22Rv1 (cell line): ENCODE measurements at regions not wholly inside any gene's neighbourhood (a gene's known extent, or its start where the extent isn't known, plus 50 kb on each side); places are given as distances from the start of the nearest gene placed in this dataset.

ENCODE experiments used
- CTCF ChIP-seq: fragments of 450-650 bp; IDR thresholded peaks from 2 replicates; pipeline ENCODE4 v1.5.1; 2017; ENCODE audit warnings: mild to moderate bottlenecking
- ZFX ChIP-seq: fragments of 450-650 bp; IDR thresholded peaks from 2 replicates; pipeline ENCODE4 v1.6.1; 2017; ENCODE audit warnings: antibody characterized with exemption, borderline replicate concordance

DNA sequence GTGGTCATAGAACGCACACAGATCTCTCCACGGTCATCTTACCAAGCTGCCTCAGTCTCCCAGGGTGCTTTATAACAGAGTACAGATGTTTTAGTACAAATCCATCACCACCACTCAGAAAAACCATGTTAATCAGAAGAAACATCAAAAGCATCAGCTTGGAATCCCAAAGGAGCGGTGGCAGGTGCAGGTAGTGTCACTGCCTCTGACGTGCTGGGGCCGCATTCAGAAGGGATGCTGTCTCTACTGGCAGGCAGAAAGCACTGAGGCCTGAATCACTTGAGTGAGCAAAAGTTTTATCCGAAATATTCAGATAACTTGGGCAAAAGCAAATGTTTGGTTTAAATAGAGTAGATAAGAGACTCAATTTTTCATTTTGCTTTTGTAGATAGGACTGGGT is 448.4 kb upstream of the ZNF608 start:
- TF ChIP-seq CTCF (no peak), ZFX (no peak)
